Right forelimb (tissue), 1 donor: ENCODE measurements at regions not wholly inside any gene's neighbourhood (a gene's known extent, or its start where the extent isn't known, plus 50 kb on each side); places are given as distances from the start of the nearest gene placed in this dataset.
"Not testable (repeated sequence)": the region's sequence is repeated elsewhere in the genome, so short reads cannot be mapped to it uniquely, and the experiment has no call there.

Source experiments
- DNase-seq: peaks from one replicate; pipeline ENCODE4 v3.0.0-alpha.2; 2018

- DNase-seq = no peak
These were observed 288.5 kb upstream of the CNR1 start for GRCh38 chr6:88454658-88455057.

- no peak for DNase-seq
These were observed 283.6 kb upstream of the CNR1 start for GRCh38 chr6:88449770-88450169.

GRCh38 chr6:88445188-88445965 lies 279.2 kb upstream of the CNR1 start:
- no peak for DNase-seq

- no peak for DNase-seq
These were observed 277.4 kb upstream of the CNR1 start for GRCh38 chr6:88443554-88443953.

- DNase-seq = no peak
These were observed 276.6 kb upstream of the CNR1 start for GRCh38 chr6:88442737-88443136.

- no peak for DNase-seq
These were observed 275.2 kb upstream of the CNR1 start for GRCh38 chr6:88441346-88441745.

GRCh38 chr6:88428068-88428467 lies 261.9 kb upstream of the CNR1 start:
- no peak for DNase-seq

GRCh38 chr6:88426005-88426404 lies 259.9 kb upstream of the CNR1 start:
- no peak for DNase-seq

- DNase-seq = no peak
These were observed 256.7 kb upstream of the CNR1 start for GRCh38 chr6:88422831-88423230.

GRCh38 chr6:88420967-88421488 lies 254.9 kb upstream of the CNR1 start:
- DNase-seq = not testable (repeated sequence)

- DNase-seq = not testable (repeated sequence)
These were observed 253.0 kb upstream of the CNR1 start for GRCh38 chr6:88418921-88419810.

- not testable (repeated sequence) for DNase-seq
These were observed 251.2 kb upstream of the CNR1 start for GRCh38 chr6:88417361-88417760.

GRCh38 chr6:88413459-88413858 lies 247.3 kb upstream of the CNR1 start:
- no peak for DNase-seq

- not testable (repeated sequence) for DNase-seq
These were observed 242.2 kb upstream of the CNR1 start for GRCh38 chr6:88408355-88408754.

GRCh38 chr6:88406674-88407073 lies 240.5 kb upstream of the CNR1 start:
- not testable (repeated sequence) for DNase-seq

- DNase-seq = no peak
These were observed 237.3 kb upstream of the CNR1 start for GRCh38 chr6:88403486-88403885.

GRCh38 chr6:88402909-88403308 lies 236.8 kb upstream of the CNR1 start:
- no peak for DNase-seq

GRCh38 chr6:88390998-88391397 lies 224.9 kb upstream of the CNR1 start:
- DNase-seq = not testable (repeated sequence)

GRCh38 chr6:88388589-88388988 lies 222.4 kb upstream of the CNR1 start:
- DNase-seq = no peak

- no peak for DNase-seq
These were observed 220.0 kb upstream of the CNR1 start for GRCh38 chr6:88386167-88386566.

GRCh38 chr6:88383183-88383582 lies 217.0 kb upstream of the CNR1 start:
- no peak for DNase-seq

- DNase-seq = no peak
These were observed 215.1 kb upstream of the CNR1 start for GRCh38 chr6:88381289-88381642.

- no peak for DNase-seq
These were observed 214.6 kb upstream of the CNR1 start for GRCh38 chr6:88380618-88381288.
